GM21619 (cell line): ENCODE measurements at regions not wholly inside any gene's neighbourhood (a gene's known extent, or its start where the extent isn't known, plus 50 kb on each side); places are given as distances from the start of the nearest gene placed in this dataset.

Experiments used
- ATAC-seq: cut with Tn5 transposase; IDR thresholded peaks from one replicate; pipeline ENCODE4 v1.9.1; 2021; ENCODE audit not compliant: unreplicated experiment

DNA sequence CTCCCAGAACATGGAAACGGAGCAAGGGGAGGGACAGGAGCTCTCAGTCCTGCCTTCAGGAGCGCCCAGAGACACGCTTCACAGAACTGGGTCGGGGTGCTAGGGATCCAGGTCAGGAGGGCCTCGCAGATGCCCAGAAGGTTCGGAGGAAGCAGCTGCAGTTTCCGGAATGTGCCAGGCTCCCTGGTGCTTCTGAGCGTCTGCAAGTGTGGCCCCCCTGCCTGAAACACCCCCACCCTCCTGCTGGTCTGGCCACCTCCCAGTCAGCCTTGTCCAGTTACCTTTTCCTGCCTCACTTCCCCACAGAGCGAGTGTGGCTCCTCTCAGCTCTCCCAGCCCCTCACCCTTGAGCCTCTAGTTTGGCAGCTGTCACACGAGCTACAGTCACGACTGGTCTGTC, 88.3 kb upstream of the TAF1B start:
- no peak for ATAC-seq

DNA sequence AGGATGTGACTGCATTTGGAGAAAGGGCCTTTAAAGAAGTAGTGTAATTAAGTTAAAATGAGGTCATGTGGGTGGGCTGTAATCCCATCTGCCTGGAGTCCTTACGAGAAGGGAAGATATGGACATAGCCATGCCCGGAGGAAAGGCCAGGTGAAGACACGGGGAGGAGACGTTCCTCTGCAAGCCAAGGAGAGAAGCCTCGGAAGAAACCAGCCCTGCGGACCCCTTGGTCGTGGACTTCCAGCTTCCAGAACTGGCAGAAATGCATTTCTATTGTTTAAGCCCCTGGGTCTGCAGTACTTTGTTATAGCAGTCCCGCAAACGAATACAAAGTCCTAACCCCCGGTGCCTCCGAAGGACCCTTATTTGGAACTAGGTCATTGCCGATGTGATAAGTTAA, 87.6 kb upstream of the TAF1B start:
- ATAC-seq = no peak

DNA sequence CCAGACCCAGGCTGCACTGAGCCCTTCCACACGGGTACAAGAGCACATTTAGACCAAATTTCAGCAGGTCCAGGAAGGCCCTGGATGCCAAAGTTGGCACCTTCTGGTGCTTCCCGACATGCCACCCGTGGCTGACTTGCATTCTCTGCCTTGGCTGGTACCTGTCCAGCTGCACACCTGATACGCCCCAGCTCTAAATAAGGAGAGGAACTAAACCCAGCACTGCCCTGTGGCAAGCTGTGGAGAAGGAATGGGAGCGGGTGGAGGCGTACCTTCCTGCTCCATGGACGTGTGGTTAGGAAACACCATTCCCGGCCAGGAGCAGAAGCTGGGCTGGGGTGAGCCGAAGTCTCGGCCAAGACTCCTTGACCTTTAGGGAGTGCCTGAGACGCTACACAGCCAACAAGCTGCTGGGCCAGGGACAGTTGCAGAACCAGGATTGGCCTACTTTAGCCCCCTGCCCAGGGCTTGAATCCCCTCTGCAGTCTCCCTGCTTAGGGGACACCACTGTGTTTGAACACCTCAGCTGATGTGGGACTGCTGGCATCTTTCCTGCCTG, 86.5 kb upstream of the TAF1B start:
- no peak for ATAC-seq

DNA sequence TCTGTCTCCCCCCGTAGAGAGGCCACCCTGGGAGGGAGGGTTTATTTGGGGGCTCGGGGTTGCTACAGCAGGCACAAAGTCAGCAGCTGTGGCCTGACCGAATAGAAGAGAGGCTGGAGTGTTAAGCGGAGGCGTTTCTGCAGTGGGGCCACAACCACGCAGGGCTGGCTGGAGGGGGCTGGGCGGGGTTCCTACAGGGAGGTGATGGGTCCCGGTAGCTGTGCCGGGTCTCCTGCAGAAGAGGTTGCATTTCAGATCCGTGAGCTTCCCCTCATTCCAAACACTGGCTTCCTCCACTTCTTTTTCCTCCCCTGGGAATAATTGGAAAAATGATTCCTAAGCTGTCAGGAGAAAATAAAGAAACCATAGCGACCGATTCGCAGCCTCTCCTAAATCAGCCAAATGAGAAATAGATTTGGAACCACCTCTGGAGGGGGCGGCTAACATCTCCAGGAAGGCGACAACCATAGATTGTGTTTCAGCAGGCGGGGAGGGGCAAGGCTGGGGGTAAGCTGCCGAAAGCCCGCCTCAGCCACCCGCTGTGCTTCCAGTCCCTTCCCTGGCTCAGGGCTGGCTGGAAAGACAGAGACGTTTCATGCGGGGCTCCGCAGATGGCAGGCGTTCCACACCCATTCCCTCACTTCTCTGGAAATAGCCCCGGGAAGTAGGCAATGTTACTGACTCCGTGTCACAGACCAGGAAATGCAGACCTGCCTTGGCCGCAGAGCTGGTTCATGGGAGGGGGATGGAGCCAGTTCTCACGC, 85.6 kb upstream of the TAF1B start:
- ATAC-seq = no peak

DNA sequence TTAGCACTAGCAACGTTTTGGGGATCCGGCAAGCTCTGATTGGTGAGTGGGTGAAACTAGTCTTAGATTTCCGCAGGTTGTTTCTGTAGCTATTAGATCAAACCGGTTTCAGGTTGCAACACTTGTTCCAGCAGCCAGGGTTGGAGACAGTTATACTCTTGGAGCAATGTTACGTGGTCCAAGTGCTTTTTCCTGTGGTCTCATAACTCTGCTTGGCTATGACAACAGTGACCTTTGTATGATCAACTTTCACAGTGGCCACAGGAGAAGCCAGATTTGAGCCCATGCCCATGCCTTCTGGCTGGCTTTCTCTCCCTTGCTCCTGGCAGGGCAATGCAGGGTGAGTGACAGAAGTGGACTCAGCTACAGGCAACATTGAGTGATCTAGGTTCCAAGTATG, 84.5 kb upstream of the TAF1B start:
- no peak for ATAC-seq

DNA sequence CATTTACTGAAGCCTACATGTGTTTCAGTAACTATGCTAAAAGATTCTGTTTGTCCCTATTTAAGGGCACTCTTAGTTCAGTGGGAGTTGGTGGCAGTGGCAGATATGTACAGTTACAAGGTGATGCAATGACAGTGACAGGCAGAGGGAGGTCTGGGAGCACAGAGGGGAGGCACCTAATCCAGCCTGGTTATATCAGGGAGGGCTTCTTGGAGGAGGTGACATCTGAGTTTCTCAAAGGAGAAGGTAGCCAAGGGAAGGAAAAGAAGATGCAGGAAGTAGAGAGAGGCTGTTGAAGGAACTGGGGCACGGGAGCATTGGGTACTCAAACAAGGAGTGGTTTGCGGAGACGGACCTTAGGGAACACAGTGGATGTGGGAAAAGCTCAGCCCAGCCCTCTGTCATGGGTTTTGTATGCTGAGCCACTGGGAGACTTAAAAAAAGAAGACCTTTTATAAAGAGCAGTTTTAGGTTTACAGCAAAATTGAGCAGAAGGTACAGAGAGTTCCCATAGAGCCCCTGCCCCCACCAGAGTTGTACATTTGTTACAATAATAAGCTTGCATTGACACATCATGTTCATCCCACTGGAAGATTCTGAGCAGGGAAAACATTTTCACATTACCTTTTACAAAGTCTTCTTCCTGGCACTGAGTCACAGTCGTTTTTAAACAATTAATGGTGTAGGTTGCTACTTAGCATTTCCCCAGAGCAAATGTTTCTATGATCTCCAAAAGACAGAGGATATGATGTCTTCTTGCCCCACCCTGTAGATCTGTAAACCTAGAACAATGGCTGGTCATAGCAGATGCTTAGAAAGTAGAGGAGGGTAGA, 83.0 kb upstream of the TAF1B start:
- no peak for ATAC-seq

DNA sequence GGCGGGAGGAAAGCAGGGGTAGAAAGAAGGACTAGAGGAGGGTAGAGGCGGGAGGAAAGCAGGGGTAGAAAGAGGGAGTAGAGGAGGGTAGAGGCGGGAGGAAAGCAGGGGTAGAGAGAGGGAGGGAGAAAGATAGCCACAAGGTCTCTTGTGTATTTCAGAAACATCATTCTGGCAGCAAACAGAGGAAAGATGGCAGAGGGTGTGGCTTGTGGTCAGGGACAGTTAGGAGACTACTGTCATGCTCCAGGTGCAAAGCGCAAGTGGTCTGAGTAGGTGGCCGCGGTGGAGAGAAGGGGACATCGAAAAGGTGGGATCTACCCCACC, 82.4 kb upstream of the TAF1B start:
- no peak for ATAC-seq

DNA sequence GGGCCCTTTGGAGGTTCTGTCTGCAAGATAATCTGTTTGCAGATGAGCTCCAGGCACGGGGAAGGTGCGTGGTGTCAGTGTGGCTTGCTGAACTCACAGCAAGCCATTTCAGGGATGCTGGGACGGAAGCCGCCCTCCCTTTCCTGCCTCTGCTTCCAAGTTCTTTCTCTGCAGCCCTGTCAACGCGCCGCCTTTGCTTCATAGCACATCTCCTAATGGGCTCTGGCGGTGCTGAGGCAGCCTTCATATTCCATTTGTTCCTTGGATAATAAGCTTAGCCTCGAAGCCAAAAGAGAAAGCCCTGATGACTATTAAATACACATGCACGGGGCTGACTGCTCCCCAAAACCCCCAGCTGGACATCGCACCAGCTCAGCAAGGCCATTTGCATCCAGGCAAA, 81.7 kb upstream of the TAF1B start:
- no peak for ATAC-seq

DNA sequence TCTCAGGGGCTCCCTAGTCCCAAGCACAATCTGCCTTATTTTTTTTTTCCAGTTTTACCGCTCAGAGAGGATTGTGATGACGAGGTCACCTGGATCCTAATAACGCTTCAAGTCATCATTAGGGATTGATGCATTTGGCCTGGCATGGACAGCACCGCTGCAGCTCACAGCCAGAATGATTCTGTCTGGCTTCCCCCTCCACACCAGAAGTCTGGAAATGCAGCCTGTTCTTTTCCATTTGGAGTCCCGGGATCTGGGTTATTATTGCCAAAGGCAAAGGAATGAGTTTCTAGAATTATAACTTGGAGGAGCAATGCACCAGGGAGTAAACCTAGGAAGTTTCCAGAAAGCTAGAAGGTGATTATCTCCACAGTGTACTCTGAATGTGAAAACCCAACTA, 81.1 kb upstream of the TAF1B start:
- ATAC-seq = no peak

DNA sequence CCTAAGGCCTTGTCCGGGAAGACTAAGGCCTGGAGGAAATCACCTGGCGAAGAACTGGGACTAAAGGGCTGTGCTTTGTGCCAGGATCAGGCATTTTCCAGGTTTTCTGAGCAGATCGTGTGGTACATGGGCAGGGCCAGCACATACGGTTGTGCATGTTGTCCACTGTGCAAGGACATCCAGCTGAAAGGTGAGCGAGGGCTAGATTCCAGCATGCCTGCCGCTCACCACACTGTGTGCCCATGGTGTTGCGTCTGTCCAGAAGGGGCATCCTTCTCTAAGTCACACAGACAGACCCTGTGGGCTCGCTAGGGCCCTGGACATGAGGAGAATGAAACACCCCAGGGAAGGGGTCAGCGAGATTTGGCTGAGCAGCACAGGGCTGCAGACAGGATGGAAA, 80.3 kb upstream of the TAF1B start:
- no peak for ATAC-seq

DNA sequence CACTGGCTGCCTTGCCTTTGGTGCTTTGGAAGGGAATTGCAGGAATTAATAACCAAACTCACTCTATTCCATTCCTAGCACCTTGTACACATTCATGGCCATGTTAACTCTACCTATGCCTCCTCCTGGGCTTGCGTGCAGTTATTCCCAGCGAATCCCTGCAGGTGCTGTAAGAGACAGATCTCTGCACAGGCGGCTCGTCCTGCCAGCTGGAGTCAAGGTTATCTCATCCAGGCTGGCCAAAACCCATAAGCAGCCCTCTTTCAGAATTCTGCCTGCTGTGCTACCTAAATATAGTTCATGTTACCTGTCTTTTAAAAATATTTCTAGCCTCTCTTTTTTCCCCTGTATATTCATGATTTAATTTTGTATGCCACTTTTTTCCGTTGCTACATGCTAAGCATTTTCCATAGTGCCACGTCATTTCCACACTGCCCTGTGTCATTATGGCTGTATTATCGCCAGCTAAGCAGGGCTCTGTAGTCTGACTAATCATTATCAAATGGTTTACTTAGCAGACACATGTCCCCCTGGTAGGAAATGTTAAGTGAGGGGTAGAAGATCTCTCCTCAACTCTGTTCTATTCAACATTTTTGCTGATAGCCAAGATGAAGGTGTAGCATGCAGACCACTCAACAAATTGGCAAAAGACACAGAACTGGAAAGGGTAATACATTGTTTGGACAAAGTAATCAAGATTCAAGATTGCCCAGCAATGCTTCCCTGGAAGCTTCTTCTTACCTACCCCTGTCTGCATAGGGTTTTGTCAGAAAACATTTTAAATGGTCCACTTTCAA, 79.7 kb upstream of the TAF1B start:
- ATAC-seq = no peak

DNA sequence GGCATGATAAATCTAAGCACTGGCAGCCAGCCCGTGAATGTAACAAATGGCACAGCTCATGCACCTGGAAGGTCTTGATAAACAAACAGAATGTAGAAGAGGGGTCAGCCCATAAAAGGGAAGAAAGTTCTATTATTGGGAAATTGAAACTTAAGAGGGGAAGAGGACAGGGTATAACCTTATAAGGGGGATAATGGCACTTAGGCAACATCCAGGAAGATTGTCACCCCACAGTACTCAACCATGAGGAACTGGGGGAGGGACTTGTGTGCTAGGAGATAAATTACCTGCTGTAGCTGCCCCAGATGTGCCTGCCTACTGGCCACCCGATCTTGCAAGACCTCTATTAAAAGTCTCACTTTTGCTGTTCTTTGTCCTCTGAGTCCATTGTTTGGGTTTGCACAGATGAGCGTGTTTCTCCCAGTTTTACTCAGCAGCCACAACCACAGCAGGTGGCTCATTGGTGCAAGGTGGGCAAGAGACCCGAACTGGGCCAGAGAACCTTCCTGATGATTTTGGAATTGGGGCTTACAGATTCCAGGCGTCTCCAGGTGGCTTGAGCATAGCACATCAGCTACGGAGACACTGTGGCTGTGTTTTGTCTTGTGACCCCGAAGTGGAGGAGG, 79.0 kb upstream of the TAF1B start:
- ATAC-seq = no peak

DNA sequence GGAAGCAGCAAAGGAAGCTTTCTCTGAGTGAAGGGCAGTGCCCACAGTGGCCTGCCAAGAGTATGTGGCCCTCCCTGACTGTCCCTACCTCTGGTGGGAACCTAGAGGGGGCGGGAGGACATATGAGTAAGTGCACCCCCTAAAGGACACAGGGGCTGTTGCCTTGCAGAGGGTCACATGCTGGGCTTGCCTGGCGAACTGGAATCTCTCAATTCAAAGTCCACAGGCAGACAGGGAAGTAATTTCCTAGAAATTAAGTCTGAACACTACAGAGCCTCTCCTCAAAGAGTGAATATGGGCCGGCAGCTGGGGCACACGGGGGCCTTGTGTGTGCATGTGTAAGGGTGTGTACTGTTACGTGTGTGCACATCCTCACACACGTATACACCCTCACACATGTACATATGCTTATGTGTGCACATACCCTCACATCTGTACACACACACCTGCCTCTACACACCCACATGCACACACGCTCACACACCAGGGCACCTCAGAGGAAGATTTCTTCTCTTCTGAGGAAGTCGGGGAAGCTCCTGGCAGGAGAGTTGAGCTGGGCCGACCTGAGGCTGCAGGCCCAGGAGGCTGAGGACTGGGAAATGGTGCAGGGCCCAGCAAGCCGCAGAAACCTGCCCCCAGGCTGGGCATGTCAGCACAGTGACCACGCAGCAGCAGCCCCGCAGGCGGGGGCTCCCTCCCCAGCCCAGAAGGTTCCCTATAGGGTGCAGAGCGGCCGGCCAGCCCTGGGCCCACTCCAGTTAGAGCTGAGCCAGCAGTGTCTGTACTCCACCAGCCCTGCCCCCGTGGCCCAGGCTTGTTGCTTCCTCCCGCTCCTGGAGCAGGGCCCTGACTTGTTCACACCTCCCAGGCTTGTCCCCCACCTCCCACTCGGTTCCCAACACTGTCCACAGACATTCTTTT, 77.4 kb upstream of the TAF1B start:
- no peak for ATAC-seq

DNA sequence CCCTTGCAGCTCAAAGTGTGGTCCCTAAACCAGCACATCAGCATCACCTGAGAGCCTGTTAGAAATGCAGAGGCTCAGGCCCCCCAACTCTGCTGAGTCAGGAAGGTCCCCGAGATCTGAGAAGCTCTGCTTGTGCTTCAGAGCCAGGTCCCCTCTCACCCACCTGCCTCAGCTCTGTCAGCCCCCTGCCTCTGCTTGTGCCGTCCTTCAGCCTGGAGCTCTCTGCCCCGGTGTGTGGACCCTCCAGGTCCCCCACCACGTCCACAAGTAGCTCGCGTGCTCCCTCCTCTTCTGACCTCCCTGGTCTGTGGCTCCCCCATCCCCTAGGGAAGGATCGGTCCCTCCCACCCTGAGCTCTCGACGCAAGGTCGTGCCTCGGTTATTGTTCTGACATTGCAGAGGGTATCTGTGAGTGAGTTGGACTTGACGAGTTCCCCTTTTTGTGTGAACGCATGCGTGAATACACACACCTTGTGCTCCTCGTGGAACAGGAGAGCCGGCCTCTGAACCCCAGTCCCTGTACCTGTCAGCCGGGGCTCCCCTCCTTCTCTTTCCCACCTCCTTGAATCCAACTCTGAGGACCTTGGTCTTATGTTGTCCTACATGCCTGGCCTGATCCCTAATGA, 75.5 kb upstream of the TAF1B start:
- ATAC-seq = no peak

DNA sequence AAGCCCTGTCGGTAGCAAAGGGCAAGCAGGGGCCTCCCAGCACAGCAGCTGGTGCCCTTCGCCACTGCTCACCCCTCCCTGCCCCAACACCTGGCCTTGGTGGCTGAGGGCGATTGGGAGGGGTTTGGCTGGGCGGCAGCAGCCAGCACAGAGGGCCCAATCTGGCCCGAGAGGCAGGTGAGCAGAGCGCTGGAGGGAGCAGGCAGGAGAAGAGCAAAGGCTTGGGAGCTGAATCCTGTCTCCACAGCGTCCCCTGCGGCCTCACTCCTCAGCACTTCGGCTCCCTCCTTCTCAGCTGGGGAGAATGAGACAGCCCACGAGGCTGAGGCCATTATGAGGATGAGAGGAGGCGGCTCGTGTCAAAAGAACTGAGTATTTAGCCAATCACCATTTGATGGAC, 74.9 kb upstream of the TAF1B start:
- ATAC-seq = no peak

DNA sequence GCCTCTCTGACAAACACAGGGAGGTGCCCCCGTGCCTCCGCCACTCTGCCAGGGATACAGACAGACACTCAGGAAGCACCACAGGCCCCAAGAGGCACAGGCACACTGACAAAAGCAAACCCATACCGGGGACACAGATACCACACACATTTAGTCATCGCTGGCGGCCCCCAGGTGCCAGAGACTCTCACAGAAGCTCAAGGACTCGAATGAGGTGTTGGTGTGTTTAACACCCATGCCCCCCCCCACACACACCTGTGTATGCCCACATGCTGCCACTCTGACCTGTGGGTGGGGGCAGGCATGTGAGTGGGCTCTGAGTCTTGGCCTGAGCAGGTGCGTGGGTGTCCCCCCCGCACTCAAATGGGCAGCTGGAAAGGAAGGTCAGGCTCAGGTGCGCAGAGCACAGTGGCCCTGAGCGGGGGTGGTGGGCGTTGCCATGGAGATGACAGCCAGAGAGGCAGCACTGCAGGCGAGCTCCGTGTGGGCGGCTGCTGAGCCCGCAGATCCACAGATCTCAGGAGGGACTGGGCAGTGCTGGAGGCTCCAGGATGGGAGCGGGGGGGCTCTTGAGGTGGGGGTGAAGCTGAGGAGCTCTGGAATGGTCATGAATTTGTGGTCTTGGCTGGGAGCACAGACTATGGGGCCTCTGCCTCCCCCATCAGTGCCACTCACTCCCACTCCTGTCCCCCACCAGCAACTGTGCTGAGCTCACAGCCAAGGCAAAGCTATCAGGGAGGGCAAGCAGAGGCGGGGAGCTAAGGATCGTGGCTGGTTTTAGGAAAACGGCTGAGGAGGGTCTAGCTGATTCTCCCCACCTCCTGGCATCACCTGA, 73.9 kb upstream of the TAF1B start:
- ATAC-seq = no peak

DNA sequence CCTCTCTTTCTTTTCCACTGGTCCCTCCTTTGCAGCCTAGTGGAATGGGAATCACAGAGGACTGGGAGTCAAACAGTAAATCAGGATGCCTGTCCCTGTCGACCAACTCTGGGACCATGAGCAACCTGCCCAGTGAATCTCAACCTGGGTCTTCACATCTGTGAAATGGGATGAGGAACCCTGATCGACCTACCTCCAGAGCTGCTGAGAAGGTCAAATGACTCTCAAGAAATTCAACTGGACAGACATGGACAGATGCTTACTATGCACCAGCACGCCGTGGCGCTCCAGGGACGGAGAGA, 73.3 kb upstream of the TAF1B start:
- no peak for ATAC-seq

DNA sequence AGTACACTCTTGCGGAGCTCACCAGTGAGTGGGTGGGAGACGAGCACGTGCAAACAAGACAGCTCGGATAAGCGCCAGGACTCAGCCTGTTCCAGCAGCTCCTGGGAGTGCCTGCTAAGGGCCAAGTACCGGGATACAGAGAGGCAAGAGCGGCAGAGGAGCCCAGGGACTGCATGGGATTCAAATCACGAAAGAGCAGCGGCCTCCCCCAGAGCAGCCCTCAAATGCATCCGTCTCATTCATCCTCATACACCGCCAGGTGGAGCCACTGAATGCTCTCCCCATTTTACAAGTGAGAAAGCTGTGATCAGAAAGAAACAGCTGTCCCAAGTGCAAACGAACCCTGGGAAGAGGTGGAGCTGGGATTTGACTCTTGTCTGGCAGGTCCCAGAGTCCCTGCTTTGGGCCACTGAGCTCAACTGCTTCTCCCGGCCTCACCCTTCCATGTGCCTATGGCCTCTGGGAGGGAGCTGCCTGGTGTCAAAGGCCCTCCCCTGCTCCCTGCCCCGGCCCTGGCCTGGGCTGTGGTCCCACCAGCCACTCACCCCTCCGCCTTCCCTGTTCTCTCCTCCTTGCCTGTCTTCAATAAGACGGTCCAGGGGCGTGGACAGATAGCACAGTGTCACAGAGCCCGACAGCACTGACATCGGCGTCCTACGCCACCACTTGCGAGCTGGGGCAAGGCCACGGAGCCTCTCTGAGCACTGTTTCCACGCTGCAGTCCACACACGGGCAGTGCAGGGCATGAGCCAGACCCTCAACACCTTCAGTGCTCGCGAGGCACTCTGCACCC, 72.8 kb upstream of the TAF1B start:
- ATAC-seq = no peak
